GM21786 (cell line): ENCODE measurements at regions not wholly inside any gene's neighbourhood (a gene's known extent, or its start where the extent isn't known, plus 50 kb on each side); places are given as distances from the start of the nearest gene placed in this dataset.

Experiments used
- ATAC-seq: cut with Tn5 transposase; IDR thresholded peaks from one replicate; pipeline ENCODE4 v1.9.1; 2021; ENCODE audit not compliant: unreplicated experiment

DNA sequence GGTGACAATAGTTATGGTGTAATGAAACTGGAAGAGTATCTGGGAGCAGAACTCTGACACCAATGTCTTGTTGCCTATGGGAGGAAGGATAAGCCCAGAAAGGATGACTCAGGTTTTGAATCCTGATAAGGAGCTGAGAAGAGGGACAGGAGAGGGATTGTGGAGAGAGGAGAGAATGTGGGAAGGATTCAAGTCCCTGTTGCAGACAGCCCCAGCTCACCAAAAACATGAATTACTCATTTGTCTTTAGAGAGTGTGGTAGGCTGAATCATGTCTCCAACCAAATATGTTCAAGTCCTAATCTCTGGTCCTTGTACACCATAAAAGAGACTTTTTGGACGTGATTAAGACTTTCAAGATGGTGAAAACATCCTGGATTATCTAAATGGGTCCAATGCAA lies 206.9 kb upstream of the PHYHIPL start:
- no peak for ATAC-seq

DNA sequence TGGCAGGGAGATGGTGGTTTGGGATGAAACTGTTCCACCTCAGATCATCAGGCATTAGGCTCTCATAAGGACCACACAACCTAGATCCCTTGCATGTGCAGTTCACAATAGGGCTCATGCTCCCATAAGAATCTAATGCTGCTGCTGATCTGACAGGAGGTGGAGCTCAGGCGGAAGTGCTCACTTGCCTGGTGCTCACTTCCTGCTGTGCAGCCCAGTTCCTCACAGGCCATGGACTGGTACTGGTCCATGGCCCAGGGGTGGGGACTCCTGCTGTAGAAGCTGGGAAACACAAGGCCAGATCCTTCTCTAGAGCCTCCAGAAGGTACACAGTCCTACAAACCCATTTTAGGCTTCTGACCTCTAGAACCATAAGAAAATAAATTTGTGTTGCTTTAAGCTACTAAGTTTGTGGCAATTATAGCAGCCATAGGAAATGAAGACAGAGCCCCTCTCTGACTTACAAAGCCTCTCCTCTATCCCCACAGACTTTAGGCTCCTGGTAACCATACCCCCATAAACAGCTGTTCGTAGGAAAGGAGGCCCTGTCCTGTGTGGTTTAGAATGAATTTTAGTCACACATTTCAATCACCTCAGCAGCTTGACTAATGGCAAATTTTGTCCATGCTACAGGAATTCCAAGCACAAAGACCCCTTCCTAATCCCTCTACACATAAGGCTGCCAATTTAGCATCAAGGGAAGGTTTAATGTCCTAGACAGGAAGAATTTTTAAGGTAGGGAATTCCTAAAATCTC lies 206.1 kb upstream of the PHYHIPL start:
- no peak for ATAC-seq

DNA sequence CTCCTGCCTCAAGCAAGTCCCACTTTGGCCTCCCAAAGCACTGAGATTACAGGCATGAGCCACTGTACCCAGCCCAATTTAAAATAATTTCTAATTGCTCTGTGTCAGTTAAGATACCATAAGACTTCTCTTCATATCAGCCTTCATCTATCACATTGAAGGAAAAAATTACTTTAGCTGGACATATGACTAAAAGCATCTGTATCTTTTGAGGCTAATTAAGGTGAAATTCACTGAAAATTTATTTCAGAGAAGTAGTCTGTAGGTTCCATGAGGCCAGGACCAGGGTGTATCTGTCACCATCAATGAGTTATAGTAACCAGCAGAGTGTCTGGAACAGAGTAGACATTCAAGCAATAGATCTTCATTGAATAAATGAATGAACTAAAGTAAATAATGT lies 205.2 kb upstream of the PHYHIPL start:
- ATAC-seq: no peak

DNA sequence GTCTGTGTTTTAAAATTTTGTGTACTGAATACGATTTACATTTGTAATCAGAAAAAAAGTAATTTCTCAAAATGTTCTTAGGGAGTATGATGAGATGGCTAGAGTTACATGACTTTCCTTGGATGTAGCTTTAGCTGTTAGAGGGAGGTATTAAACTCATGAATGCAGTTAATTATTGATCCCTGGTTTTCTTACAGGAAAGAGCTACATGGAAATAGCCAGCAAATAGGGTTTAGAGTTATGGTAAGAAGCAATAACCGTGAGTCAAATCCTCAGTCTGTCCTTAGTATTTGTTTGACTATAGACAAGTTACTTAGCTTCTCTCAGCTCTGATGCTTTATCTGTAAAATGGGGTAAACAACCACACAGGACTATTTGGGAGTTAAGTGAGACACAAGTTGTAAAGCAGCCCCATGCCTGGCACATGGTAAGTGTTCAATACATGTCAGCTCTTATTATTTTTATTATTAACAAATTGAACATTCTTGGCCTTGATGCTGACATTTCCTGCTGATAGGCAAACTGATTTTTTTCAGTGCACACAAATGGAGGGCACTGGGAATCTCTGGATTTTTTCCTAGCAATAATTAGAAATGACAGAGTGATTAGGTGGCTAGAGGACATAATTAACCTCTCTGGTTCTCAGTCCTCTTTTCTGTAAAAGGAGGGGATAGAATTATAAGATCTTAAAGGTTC lies 204.5 kb upstream of the PHYHIPL start:
- no peak for ATAC-seq

DNA sequence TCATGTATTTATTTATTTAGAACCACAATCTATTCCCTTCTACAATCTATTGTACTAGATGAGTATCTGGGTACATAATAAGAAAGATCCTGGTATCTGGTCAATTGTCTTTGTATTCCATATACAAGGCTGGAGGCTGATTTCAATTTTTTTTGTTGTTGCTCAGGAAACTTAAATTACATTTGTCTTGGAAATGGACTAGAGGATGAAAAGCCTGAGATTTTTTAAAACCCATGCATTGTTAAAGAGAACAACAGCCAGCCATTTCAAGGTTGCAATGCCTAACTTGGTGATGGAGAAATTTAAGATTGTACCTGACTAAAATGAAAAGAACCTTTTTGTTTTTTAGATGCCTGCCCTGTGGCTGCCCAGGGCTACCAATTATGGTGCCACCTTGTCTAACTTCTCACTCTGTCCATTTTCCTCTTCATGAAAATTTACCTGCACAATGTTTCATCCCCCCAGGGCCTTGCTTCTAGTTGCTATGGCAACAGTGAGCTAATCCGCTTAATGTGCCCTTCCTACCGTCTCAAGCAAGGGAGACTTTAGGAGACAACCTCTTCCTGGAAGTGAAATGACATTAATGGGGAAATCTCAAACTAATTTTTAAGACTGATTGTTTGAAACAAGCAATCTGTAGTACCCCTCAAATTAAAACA lies 203.7 kb upstream of the PHYHIPL start:
- ATAC-seq: no peak

DNA sequence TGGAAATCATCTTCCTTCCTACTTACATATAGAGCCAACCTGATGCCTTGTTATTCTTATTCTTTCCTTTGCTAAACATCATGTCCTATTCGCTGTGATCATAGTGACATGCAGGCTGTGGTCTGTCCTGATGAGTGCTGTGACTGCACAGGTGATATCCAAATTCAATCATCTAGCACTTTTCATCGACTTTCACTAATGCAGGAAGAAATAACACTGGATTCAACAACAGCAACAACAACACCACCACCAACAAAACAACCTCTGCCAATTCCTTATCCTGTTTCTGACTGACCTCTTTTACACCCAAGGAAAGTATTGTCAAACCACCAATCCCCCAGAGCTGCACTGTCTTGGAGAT lies 203.2 kb upstream of the PHYHIPL start:
- no peak for ATAC-seq

DNA sequence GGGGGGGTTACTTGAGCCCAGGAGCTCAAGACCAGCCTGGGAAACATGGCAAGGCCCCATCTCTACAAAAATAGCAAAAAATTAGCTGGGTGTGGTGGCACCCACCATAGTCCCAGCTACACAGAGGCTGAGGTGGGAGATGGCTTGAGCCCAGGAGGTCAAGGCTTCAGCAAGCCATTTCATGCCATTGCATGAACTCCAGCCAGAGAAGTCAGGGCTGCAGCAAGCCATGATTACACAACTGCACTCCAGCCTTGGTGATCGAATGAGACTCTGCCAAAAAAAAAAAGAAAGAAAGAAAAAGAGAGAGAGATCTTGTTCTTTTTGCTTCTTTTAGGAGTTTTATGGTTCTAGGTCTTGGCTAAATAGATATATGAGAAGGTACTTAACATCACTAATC lies 200.2 kb upstream of the PHYHIPL start:
- ATAC-seq: no peak

DNA sequence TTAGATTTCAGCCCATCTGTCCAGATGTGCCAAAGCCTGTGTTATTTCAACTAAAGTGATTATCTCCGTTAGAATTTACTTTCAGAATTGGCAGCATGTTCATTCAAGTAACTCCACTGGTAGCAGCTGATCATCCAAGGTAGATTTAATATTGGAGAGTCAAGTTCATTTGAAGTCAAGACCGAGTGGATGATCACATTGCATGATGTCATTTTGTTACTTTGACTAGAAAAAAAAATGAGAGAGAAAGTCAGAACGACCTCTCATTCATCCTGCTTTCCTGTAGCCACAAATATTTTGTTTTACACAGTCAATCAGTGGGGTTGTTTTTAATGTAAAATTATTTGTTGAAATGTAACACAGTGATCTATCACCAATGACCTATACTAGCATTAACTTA lies 196.7 kb upstream of the PHYHIPL start:
- ATAC-seq: no peak

DNA sequence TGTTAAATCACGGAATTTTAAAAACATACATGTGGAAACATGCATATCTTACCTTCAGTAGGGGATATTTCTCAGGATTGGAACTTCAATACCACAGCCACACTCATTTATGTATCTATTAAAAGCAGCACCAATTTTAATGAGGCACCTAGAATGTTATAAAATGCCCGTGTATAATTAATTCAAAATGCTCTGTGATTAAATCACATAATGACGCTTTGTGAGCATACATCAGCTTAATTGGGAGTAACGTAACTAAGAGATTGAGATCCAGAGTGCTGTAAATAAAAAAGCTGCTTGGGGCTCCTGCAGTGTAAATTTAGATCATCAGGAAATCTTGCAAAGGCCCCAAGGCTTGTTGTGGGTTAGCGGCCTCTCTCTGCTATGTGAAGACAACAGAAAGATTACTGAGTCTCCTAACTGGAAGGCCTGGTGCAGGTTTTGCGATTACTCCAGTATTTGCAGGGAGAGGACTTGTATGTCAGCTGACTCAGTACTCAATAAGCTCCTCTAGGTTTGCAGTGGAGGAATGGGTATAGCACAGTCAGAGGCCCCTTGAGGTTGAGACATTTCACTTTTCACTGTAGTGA lies 195.5 kb upstream of the PHYHIPL start:
- no peak for ATAC-seq

DNA sequence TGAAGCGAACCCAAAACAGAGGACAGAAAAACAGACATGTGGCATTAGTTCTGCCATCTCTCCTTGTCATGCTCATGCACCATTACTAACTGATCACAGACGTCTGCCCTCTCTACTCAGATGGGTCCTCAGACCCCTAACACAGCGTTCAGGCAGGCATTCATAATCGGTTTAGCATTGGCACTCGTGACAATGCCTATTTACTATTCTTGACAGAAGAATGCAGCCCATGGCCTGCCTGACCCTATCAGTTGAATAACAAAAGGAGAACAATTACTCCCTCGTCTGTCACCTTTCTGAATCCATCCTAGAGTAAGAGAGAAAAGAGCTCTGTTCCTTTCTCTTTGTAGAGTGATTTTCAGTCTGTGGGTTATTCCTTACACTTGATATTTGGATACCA lies 194.6 kb upstream of the PHYHIPL start:
- no peak for ATAC-seq

DNA sequence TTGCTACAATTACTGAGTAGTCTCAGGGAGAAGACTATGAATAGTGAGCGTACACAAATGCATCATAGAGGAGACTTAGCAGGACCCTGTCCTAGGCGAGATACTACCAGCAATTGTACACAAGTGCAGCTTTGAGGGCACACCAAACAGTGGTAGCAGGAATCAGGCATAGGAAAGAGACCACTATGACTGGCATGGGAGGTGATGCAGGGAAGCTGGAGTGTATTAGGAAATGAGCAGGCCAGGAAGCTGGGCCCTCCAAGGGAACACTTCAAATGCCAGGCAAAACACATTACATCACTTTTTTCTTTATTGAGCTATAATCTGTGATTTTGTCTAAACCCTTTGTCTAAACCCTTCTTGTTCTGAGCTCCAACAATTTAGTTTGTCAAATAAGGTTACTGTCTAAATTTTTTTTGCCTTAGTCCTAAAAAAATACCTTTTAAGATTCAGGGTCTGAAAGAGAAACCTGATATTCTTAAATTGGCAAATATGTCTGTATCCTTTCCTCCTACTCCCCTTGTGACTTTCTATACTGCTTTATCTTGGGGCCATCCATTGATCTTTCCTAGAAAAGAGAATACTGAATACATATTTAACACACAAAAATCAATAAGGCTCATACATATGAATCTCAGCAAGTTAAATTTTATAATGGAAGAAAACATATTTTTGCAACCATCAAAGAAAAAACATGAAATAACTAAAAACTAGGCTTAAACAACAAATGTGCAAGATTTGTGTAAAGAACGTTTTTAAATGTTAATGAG lies 193.8 kb upstream of the PHYHIPL start:
- ATAC-seq: no peak

DNA sequence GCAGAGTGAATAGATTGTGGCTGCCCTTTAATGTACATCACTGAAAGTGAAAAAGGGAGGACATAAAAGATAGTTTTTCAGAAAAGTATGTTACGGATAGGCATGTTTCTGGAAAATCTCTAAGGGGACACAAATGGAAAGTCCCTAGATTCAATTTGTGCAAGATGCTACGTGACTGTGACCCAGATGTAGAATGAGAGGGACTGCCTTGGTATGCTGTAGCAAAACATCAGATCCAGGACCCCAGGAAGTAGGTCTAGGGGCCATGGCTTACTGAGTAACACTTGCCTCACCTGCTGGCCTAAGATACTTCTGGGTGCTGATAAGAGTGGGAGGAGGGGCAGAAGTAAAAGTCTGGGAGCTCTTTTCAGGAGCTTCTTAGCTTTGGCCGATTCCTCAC lies 191.2 kb upstream of the PHYHIPL start:
- ATAC-seq: no peak

DNA sequence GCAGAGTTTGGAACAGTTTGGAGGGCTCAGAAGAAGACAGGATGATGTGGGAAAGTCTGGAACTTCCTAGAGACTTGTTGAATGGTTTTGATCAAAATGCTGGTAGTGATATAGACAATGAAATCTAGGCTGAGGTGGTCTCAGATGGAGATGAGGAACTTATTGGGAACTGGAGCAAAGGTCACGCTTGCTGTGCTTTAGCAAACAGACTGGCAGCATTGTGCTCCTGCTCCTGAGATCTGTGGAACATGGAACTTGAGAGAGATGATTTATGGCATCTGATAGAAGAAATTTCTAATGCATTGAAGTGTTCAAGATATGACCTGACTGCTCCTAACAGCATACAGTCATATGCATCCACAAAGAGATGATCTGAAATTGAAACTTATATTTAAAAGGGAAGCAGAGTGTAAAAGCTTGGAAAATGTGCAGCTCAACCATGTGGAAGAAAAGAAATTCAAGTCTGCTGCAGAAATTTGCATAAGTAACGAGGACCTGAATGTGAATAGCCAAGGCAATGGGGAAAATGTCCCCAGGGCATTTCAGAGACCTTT lies 186.9 kb upstream of the PHYHIPL start:
- no peak for ATAC-seq

DNA sequence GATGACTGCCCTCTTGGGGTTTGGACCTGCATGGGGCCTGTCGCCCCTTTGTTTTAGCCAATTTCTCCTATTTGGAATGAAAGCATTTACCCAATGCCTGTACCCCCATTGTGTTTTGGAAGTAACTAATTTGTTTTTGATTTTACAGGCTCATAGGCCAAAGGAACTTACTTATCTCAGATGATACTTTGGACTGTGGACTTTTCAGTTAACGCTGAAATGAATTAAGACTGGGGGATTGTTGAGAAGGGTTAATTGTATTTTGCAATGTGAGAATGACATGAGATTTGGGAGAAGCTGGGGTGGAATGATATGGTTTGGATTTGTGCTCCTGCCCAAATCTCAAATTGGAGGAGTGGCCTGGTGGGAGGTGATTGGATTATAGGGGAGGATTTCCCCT lies 185.8 kb upstream of the PHYHIPL start:
- ATAC-seq: no peak

DNA sequence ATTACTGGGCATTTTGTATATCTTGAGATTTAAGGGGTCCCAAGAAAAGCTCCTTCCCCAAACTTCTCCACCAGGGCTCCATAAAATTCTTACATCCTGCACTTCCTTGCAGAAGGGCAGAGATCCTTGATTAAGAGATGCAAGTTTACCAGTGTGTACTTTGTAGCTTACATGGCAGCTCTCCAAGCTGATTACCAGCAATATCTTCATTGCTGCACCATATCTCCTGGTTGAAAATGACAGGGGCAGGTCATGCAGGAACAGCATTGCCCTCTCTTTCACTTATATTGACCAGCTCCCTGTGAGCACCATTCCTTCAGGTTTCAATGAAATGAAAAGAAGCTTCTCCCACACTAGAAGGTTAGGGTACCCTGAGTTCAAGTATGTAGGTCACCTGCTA lies 184.6 kb upstream of the PHYHIPL start:
- no peak for ATAC-seq

DNA sequence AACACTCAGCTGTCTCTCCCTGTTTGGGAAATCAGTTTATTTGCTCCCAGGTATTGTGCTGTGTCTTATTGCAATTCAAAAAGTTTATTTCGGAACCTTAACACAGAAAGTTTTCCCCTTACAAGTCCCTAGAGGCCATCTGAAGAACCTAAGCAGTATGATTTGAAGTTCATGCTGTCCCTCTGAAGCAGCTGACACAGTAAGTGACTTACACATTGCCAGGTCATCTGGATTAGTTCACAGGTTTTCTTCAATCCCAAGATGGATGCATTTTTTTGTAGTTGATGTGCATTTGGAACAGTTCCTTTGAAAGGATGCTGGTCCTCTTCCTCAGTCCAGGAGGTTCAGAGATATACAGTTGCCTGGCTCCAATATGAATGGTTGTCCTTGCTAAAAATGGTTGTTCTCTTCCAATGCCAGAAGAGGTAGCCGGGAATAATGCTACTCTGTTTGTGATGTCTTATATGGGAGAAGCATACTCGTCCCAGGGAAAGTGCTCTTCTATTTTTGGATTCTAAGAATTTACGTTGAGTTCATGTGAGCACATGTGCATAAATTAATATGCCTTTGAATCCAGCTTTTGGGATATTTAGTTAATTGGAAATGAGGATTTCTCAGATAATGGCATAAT lies 183.5 kb upstream of the PHYHIPL start:
- no peak for ATAC-seq

DNA sequence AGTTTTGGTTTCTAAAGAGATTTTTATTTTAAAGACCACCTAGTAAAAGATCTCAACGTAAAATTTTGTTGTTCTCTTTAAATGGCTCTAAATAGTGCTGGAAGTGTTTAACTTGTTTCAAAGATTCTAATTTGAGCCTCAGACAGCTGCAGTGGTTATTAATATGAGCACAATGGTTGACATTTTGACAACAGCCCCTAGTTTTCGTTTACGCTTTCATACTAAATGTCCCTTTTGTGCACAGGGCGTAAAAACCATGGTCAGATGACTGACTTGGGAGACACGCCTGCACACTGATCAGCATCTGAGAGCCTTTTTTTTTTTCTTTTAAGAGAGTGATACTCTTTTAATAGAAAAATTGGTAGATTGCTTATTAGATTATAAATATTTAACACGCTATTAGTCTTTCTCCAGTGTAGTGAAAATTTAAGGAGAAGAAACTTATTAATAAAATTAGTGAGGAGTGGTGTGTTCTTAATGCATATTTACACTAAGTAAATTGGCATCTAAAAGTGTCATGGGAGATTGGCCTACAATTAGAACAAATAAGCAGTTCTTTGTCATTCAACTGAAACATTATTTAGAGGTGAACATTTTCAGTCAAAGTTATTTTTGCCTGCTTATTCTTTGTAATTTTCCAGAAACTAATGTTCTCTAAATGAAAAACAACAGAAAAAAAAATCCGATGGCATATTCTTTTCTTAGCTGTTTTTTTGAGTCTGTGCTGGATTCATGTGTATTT lies 182.8 kb upstream of the PHYHIPL start:
- ATAC-seq: peak; percentile 75

DNA sequence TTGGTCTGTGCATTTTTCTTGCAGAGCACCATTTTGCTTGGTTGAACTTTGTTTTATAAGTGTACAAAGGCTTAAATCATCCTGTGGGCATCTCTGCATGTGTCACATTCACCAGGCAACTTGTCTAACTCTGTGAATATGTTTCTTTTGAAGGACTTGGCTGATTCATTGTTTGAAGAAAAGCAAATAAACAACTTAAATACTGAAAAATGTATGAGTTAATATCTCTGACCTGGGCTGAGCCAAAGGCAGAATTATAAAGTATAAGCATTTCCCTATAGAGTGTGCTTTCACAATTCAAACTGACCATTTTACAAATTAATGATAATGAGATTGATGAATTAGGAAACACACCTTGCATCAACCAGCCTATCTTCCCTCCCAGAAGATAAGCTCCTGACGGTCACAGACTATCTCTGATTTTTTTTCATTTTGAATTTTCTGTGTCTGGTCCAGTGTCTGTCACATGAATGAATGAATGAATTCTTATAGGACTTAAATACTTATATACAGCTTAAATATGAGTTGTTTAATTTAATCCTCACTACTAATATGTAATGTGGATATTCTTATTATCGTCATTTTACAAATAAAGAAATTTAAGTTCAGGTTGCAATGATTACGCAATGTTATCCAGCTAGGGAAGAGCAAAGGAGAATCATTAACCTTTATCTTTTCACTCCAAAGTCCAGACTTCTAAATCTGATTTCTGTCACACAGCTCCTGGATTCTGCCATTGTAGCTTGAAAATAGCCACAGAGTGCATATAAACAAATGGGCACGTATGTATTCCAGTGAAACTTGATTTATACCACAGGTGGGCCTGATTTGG lies 182.0 kb upstream of the PHYHIPL start:
- ATAC-seq: no peak

DNA sequence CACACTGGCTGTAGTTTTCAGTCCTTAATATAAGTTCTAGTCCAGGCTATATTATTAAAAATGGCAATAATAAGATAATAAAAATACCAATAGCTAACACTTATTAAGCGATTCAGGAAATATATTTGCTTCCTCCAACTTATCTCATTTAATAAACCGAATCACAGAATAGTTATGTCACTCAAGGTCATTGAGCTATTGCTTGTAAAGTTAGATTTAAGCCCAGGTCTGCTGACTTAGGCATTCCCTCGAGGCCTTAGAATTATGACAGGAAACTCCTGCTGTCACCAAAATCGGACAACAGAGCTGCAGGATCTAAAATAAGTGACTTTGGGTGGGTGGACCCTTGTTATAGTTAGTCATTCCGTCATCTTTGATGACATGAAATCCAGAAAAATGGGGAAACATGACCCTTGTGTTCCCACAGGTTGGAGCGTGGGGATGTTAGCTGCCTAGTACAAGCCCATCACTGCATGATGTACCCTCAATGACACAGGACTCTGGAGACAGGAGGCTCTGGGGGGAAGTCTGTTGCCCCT lies 181.3 kb upstream of the PHYHIPL start:
- ATAC-seq: no peak
